DOHH2 (cell line): ENCODE measurements at regions not wholly inside any gene's neighbourhood (a gene's known extent, or its start where the extent isn't known, plus 50 kb on each side); places are given as distances from the start of the nearest gene placed in this dataset.

Experiments used
- H3F3A ChIP-seq: fragments of 200-600 bp; sonication (generic), shearing (Covaris generic); 2 replicates; pipeline ENCODE4 v1.6.0; 2016; ENCODE audit warnings: antibody characterized with exemption, mild to moderate bottlenecking; ENCODE audit not compliant: control insufficient read depth, insufficient read depth
- H3K27ac ChIP-seq: fragments of 200-600 bp; sonication (generic); 2 replicates; pipeline ENCODE4 v1.5.1; 2014; ENCODE audit warnings: low read depth, mild to moderate bottlenecking, low read length, moderate library complexity
- H3K27me3 ChIP-seq: fragments of 200-600 bp; sonication (generic); 2 replicates; pipeline ENCODE4 v1.6.1; 2014; ENCODE audit warnings: mild to moderate bottlenecking, low read length, mixed read lengths; ENCODE audit not compliant: control insufficient read depth
- H3K36me3 ChIP-seq: fragments of 200-600 bp; sonication (generic); 2 replicates; pipeline ENCODE4 v1.6.1; 2014; ENCODE audit warnings: mild to moderate bottlenecking, low read length, moderate library complexity, mixed read lengths; ENCODE audit not compliant: control insufficient read depth
- H3K4me1 ChIP-seq: fragments of 200-600 bp; sonication (generic); 2 replicates; pipeline ENCODE4 v1.6.1; 2014; ENCODE audit warnings: mild to moderate bottlenecking, low read length, mixed read lengths; ENCODE audit not compliant: control insufficient read depth
- H3K4me2 ChIP-seq: fragments of 200-600 bp; sonication (generic); 2 replicates; pipeline ENCODE4 v1.6.0; 2014; ENCODE audit warnings: mild to moderate bottlenecking, low read length, moderate library complexity
- H3K4me3 ChIP-seq: fragments of 200-600 bp; sonication (generic); 2 replicates; pipeline ENCODE4 v1.5.1; 2014; ENCODE audit warnings: mild to moderate bottlenecking, low read length, mixed read lengths
- H3K79me2 ChIP-seq: fragments of 200-600 bp; sonication (generic); 2 replicates; pipeline ENCODE4 v1.6.1; 2014; ENCODE audit warnings: mild to moderate bottlenecking, low read length, mixed read lengths; ENCODE audit not compliant: control insufficient read depth
- H3K9me2 ChIP-seq: fragments of 200-600 bp; sonication (generic); replicated peaks from 2 replicates; pipeline ENCODE4 v1.6.1; 2014; ENCODE audit warnings: mild to moderate bottlenecking, low read length, mixed read lengths; ENCODE audit not compliant: control insufficient read depth
- H3K9me3 ChIP-seq: fragments of 200-600 bp; sonication (generic); 2 replicates; pipeline ENCODE4 v1.6.1; 2014; ENCODE audit warnings: antibody characterized with exemption, low read length, mixed read lengths; ENCODE audit not compliant: control insufficient read depth, insufficient read depth
- H4K20me1 ChIP-seq: fragments of 200-600 bp; sonication (generic); 2 replicates; pipeline ENCODE4 v1.6.0; 2014; ENCODE audit warnings: low read depth, mild to moderate bottlenecking, antibody characterized with exemption, low read length, moderate library complexity; ENCODE audit not compliant: control insufficient read depth, insufficient read depth
- EZH2phosphoT487 ChIP-seq: fragments of 200-600 bp; sonication (generic); IDR thresholded peaks from 2 replicates; pipeline ENCODE4 v1.6.1; 2017; ENCODE audit warnings: borderline replicate concordance, mild to moderate bottlenecking, antibody characterized with exemption, low read length, moderate library complexity, mixed read lengths
- TF ChIP-seq, protein P1 (sequence below): fragments of 200-600 bp; sonication (generic); IDR thresholded peaks from one replicate; pipeline ENCODE4 v1.5.1; 2014; ENCODE audit warnings: antibody characterized with exemption, mild to moderate bottlenecking, low read depth, low read length; ENCODE audit not compliant: poor library complexity, severe bottlenecking

GRCh38 chr3:5644773-5645670, 457.5 kb downstream of the EDEM1 start:
- Histone ChIP-seq H3K27me3 (no peaks in the 10 kb centered on the region), H3K27ac (no peak overlapping the region), H3K79me2 (no peaks in the 10 kb centered on the region), H3K4me1 (no peaks in the 10 kb centered on the region), H3F3A (no peaks in the 10 kb centered on the region), H3K36me3 (no peaks in the 10 kb centered on the region), H3K9me2 (no peaks in the 10 kb centered on the region), H3K9me3 (no peaks in the 10 kb centered on the region), H3K4me3 (no peak overlapping the region), H4K20me1 (no peaks in the 10 kb centered on the region), H3K4me2 (no peak overlapping the region)
- TF ChIP-seq, protein P1, sequence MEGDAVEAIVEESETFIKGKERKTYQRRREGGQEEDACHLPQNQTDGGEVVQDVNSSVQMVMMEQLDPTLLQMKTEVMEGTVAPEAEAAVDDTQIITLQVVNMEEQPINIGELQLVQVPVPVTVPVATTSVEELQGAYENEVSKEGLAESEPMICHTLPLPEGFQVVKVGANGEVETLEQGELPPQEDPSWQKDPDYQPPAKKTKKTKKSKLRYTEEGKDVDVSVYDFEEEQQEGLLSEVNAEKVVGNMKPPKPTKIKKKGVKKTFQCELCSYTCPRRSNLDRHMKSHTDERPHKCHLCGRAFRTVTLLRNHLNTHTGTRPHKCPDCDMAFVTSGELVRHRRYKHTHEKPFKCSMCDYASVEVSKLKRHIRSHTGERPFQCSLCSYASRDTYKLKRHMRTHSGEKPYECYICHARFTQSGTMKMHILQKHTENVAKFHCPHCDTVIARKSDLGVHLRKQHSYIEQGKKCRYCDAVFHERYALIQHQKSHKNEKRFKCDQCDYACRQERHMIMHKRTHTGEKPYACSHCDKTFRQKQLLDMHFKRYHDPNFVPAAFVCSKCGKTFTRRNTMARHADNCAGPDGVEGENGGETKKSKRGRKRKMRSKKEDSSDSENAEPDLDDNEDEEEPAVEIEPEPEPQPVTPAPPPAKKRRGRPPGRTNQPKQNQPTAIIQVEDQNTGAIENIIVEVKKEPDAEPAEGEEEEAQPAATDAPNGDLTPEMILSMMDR = no peak
- TF ChIP-seq EZH2phosphoT487 = no peak

DNA sequence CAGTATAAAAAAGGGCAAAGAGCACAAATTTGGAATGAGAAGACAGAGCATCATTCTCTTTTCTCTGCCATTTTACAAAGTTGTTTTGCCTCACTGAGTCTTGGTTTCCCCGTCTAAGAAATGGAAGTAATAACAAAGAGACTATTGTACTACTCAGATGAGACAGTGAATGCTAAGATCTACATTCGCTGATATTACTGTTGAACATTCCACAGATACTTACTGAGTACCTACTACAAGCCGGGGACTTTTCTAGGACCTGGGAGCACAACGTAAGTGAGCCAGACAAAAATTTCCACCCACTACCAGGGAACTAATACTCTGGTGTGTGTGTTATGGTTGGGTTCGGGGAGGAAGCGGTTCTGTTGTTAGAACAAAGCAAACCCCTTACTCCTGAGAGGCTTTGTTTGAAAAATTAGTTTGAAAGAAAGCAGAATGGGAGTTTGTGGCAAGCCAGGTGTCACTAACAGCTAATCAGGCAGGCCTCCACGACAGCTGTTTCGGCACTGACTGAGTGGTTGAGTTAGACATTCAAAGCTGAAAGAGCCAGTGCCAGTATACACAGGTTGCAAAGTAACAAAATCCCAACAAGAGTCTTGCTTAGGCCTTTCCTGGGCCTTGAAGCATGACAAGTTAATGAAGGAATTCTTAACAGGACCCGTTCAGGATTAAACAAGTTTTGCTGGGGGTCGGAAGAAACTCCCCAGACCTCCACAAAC, 458.3 kb downstream of the EDEM1 start:
- no peak for TF ChIP-seq EZH2phosphoT487
- no peaks in the 10 kb centered on the region for H3K9me3 ChIP-seq
- no peak overlapping the region for H3K4me2 ChIP-seq
- no peak overlapping the region for H3K27ac ChIP-seq
- H3K4me1 ChIP-seq = no peaks in the 10 kb centered on the region
- no peaks in the 10 kb centered on the region for H3K79me2 ChIP-seq
- H3K9me2 ChIP-seq = no peaks in the 10 kb centered on the region
- no peaks in the 10 kb centered on the region for H3F3A ChIP-seq
- no peaks in the 10 kb centered on the region for H3K36me3 ChIP-seq
- H3K4me3 ChIP-seq = no peak overlapping the region
- no peaks in the 10 kb centered on the region for H3K27me3 ChIP-seq
- H4K20me1 ChIP-seq = no peaks in the 10 kb centered on the region

- TF ChIP-seq, protein P1 = no peak
- no peak for TF ChIP-seq EZH2phosphoT487
- Histone ChIP-seq H3K27ac (no peak overlapping the region), H3K79me2 (no peaks in the 10 kb centered on the region), H3K9me2 (no peaks in the 10 kb centered on the region), H3K4me3 (no peak overlapping the region), H4K20me1 (no peaks in the 10 kb centered on the region), H3K27me3 (no peaks in the 10 kb centered on the region), H3K4me2 (no peak overlapping the region), H3K9me3 (no peaks in the 10 kb centered on the region), H3K36me3 (no peaks in the 10 kb centered on the region), H3K4me1 (no peaks in the 10 kb centered on the region), H3F3A (no peaks in the 10 kb centered on the region)
Observed at GRCh38 chr3:5650303-5650702, 462.8 kb downstream of the EDEM1 start.

DNA sequence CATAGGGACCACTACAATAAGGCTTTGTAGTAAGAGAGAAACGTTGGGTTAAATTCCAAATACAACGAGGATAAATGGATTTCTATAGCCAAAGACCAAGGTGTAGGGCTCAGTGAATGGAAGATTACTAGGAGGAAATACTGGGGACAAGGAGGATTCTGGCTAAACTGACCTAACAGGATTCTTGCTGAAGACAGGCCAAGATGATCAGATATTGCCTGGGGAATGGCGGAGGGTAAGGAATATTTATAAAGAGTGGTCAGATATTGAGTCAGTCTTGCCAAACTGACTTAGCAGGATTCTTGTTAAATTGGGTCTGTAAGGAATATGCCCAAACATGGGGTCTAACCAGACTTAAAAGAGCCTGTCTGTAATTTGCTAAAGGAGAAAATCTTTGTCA, 463.8 kb downstream of the EDEM1 start:
- Histone ChIP-seq H3K4me3 (no peak overlapping the region), H3K9me3 (no peaks in the 10 kb centered on the region), H3K36me3 (no peaks in the 10 kb centered on the region), H3F3A (no peaks in the 10 kb centered on the region), H3K27ac (no peak overlapping the region), H4K20me1 (no peaks in the 10 kb centered on the region), H3K27me3 (no peaks in the 10 kb centered on the region), H3K9me2 (no peaks in the 10 kb centered on the region), H3K4me2 (no peak overlapping the region), H3K79me2 (no peaks in the 10 kb centered on the region), H3K4me1 (no peaks in the 10 kb centered on the region)
- TF ChIP-seq, protein P1 = no peak
- TF ChIP-seq EZH2phosphoT487 = no peak
